OCI-LY3 (cell line): ENCODE measurements at regions not wholly inside any gene's neighbourhood (a gene's known extent, or its start where the extent isn't known, plus 50 kb on each side); places are given as distances from the start of the nearest gene placed in this dataset.

Source experiments
- EZH2phosphoT487 ChIP-seq: fragments of 200-600 bp; shearing (Covaris generic); IDR thresholded peaks from 2 replicates; pipeline ENCODE4 v1.6.1; 2018; ENCODE audit warnings: antibody characterized with exemption, mixed run types, low read depth
- TF ChIP-seq, protein P1 (sequence below): fragments of 200-600, 300-600 bp; sonication (generic); IDR thresholded peaks from 2 replicates; pipeline ENCODE4 v1.5.1; 2014; ENCODE audit warnings: antibody characterized with exemption, low read length, low read depth

GRCh38 chr2:209368406-209368805, 55.4 kb upstream of the MAP2 start:
- TF ChIP-seq, protein P1, sequence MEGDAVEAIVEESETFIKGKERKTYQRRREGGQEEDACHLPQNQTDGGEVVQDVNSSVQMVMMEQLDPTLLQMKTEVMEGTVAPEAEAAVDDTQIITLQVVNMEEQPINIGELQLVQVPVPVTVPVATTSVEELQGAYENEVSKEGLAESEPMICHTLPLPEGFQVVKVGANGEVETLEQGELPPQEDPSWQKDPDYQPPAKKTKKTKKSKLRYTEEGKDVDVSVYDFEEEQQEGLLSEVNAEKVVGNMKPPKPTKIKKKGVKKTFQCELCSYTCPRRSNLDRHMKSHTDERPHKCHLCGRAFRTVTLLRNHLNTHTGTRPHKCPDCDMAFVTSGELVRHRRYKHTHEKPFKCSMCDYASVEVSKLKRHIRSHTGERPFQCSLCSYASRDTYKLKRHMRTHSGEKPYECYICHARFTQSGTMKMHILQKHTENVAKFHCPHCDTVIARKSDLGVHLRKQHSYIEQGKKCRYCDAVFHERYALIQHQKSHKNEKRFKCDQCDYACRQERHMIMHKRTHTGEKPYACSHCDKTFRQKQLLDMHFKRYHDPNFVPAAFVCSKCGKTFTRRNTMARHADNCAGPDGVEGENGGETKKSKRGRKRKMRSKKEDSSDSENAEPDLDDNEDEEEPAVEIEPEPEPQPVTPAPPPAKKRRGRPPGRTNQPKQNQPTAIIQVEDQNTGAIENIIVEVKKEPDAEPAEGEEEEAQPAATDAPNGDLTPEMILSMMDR = no peak
- no peak for TF ChIP-seq EZH2phosphoT487
